Stimulated activated naive CD8-positive, alpha-beta T cell treated with anti-CD3 and anti-CD28 coated beads, Interleukin-15, Interleukin-2, amounts not matched to agents 100 ng/mL and 50 ng/mL, for 24 hours (primary cell): ENCODE measurements at regions not wholly inside any gene's neighbourhood (a gene's known extent, or its start where the extent isn't known, plus 50 kb on each side); places are given as distances from the start of the nearest gene placed in this dataset.

Source experiments
- H3K27ac Mint-ChIP-seq: one replicate; pipeline ENCODE4 v1.8.0; 2021; ENCODE audit warnings: mild to moderate bottlenecking, mixed read lengths
- H3K27me3 Mint-ChIP-seq: one replicate; pipeline ENCODE4 v1.8.0; 2021; ENCODE audit warnings: mixed read lengths
- H3K36me3 Mint-ChIP-seq: one replicate; pipeline ENCODE4 v1.8.0; 2021; ENCODE audit warnings: low read depth, mixed read lengths
- H3K4me1 Mint-ChIP-seq: one replicate; pipeline ENCODE4 v1.8.0; 2021; ENCODE audit warnings: low read depth, mixed read lengths
- H3K4me3 Mint-ChIP-seq: one replicate; pipeline ENCODE4 v1.8.0; 2021; ENCODE audit warnings: mild to moderate bottlenecking, mixed read lengths
- H3K9me3 Mint-ChIP-seq: one replicate; pipeline ENCODE4 v1.8.0; 2021; ENCODE audit warnings: mixed read lengths

DNA sequence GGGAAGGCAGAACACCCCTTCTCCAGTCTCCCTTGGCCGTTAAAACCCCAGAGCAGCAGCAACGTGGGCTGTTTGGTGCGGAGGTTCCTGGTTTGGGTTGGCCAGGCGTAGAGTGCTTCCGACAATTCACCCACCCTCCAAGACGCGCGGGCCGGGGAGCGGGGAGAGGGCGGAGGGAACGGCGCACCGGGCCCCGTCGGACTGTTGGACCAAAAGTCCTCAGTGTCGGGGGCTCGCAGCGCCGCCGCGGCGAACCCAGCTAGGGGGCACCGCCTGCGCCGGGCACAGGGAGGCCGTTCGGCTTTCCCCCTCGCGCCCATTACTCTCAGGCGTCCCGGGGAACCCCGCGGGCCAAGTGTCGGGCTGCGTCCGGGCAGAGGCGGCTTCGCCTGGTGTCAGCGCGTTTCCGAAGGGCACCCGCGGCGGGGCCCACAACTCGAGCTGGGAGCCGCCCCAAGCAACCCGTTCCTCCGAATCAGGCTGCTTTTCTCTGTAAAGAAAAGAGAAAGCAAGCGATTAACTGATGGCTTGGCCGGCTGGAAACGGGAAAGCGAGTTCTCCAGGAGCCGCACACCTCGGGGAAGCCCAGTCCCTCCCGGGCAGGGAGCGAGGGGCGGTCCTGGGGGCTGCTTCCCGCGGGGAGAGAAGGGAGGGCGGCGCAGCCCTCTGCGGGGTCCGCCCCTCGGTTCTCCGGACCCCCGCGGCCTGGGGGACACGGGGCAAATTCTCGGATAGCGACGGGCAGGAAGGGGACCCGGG, 145.5 kb downstream of the ERCC6L2 start:
- no peaks in the 10 kb centered on the region for H3K9me3 Mint-ChIP-seq
- peak overlapping the region; percentile 91 for H3K27ac Mint-ChIP-seq
- peaks cover 15% of the 10 kb centered on the region for H3K36me3 Mint-ChIP-seq
- peak overlapping the region; percentile 77 for H3K4me3 Mint-ChIP-seq
- H3K4me1 Mint-ChIP-seq, result peaks cover 73% of the 10 kb centered on the region
- peaks cover 14% of the 10 kb centered on the region for H3K27me3 Mint-ChIP-seq

DNA sequence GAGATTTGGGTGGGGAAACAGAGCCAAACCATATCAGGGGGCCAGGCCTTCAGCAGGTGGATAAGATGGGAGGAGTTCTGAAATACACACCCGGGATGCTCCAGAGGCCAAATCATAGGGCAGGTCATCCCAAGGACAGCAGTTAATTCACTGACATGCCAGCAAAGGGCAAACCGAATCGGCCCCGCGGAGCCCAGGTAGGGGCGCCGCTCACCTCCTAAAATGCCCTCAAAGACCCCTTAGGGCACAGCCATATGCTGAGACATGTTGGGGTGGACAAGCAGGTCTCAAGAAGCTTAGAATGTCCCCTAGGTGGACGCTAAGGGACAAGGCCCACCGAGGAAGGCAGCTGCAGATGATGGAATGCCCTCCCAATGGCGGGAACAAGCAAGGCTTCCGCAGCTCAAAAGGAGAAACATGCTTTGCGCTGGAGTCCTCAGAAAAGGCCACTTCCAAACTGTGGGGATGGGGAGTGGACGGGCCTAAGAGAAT, 144.9 kb downstream of the ERCC6L2 start:
- peak overlapping the region; percentile 91 for H3K27ac Mint-ChIP-seq
- H3K36me3 Mint-ChIP-seq, result peaks cover 15% of the 10 kb centered on the region
- H3K4me1 Mint-ChIP-seq, result peaks cover 74% of the 10 kb centered on the region
- no peaks in the 10 kb centered on the region for H3K9me3 Mint-ChIP-seq
- peak overlapping the region; percentile 77 for H3K4me3 Mint-ChIP-seq
- peaks cover 9% of the 10 kb centered on the region for H3K27me3 Mint-ChIP-seq
